KOPT-K1 (cell line): ENCODE measurements at regions not wholly inside any gene's neighbourhood (a gene's known extent, or its start where the extent isn't known, plus 50 kb on each side); places are given as distances from the start of the nearest gene placed in this dataset.

Source experiments
- H3K27ac ChIP-seq: fragments of 200-600 bp; sonication (generic); 2 replicates; pipeline ENCODE4 v1.5.1; 2016; ENCODE audit warnings: antibody characterized with exemption, mild to moderate bottlenecking, low read depth, low read length; ENCODE audit not compliant: poor library complexity, severe bottlenecking
- H3K36me3 ChIP-seq: fragments of 200-600 bp; sonication (generic); 2 replicates; pipeline ENCODE4 v1.5.1; 2017; ENCODE audit warnings: antibody characterized with exemption, mild to moderate bottlenecking, low read length, moderate library complexity; ENCODE audit not compliant: insufficient read depth
- H3K9me3 ChIP-seq: fragments of 200-600 bp; sonication (generic); 2 replicates; pipeline ENCODE4 v1.5.1; 2017; ENCODE audit warnings: antibody characterized with exemption, low read length, mild to moderate bottlenecking; ENCODE audit not compliant: insufficient read depth, poor library complexity, severe bottlenecking

DNA sequence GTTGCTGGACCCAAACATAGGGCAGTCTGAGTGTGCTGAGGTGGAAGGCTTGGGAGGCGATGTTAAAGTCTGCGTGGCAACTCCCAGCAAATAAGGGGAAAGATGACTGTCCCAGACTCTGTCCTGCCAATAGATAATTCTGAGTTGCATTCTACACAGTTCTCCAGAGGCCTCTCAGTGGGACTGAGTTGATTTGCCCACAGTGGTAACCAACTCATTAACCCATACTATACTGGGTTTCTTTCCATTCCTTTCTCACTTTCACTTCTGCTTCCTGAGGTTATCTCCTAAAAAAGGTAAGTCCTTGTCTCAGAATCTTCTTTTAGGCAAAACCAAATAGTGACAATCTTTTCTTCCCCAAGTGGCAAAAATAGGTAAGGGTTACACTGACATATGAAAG is 549.9 kb upstream of the DPPA4 start:
- no peaks in the 10 kb centered on the region for H3K36me3 ChIP-seq
- H3K27ac ChIP-seq: no peak overlapping the region
- no peaks in the 10 kb centered on the region for H3K9me3 ChIP-seq

DNA sequence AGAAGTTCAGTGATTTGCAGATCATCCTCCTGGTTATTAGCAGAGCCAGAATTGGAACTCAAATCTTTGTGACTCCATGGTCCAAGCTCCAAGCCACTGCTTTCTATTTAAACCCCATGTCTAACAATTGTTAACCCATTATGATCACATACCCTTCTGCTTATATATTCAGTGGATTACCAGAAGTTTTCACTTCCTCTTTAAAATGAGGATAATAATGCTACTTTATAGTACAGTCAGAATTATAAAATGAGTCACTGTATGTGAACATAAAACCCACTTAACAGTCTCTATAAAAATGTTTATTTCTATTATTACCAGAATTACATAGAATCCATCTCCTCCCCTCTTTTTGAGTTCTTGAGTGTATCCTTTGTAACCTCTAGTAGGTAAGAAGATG is 550.7 kb upstream of the DPPA4 start:
- Histone ChIP-seq H3K36me3 (no peaks in the 10 kb centered on the region), H3K27ac (no peak overlapping the region), H3K9me3 (no peaks in the 10 kb centered on the region)

DNA sequence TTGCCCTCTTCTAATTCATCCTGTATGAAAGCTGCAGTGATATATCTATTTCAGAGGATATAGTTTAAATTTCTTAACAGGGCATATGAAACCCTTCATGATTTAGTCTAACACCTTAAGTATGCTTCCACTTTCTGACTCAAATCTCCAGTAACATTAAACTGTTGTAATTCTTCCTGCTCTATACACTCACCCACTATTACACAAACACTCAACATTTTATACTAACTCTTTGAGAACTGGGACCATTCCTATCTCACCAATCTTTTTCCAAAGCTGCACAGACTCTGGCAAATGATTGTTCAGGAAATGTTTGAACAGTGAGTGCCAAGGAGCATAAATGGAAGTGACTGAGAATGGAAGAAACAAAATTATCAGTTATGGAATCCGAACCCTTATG is 560.4 kb upstream of the DPPA4 start:
- no peaks in the 10 kb centered on the region for H3K36me3 ChIP-seq

DNA sequence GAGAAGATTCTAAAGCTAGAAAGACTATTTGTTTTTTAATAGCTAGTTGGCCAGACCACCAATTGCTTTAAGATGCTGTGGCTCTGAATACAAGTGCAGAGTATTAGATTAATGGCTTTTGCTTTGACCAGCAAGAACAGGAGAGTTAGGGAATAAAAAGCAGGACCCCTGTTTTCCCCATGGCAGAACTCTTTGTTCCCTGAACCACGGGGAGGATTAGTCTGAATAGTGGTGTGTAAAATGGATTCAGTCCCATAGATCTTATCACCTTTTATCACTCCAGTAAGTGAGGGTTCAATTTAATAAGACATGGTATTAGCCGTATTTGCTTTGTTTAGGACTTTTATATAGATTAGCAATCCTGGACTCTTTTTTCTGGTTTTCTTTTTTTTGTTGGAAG is 562.6 kb upstream of the DPPA4 start:
- peaks cover 4% of the 10 kb centered on the region for H3K9me3 ChIP-seq
- H3K27ac ChIP-seq: no peak overlapping the region
- H3K36me3 ChIP-seq: no peaks in the 10 kb centered on the region

More for the DNA sequence above, 560.4 kb upstream of the DPPA4 start:
- Histone ChIP-seq H3K9me3 (no peaks in the 10 kb centered on the region), H3K27ac (no peak overlapping the region)

DNA sequence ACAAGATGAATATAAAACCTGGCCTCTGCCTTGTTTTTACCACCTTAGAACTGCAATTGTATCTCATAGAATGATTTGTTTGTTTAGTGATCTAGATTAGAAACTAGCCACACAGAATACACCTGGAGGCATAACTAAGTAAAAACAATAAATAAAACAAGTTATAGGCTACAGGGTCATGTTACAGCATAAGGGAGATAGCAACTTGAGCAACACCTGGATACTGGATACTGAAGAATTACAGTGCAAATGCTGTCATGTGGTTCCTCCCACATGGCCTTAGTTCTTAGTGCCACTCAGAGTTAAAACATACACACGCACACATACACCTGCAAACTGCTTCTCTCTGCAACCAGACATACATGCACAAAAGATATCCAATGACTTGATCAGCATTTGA is 563.4 kb upstream of the DPPA4 start:
- H3K36me3 ChIP-seq: no peaks in the 10 kb centered on the region
- H3K9me3 ChIP-seq: peaks cover 5% of the 10 kb centered on the region
- H3K27ac ChIP-seq: no peak overlapping the region

DNA sequence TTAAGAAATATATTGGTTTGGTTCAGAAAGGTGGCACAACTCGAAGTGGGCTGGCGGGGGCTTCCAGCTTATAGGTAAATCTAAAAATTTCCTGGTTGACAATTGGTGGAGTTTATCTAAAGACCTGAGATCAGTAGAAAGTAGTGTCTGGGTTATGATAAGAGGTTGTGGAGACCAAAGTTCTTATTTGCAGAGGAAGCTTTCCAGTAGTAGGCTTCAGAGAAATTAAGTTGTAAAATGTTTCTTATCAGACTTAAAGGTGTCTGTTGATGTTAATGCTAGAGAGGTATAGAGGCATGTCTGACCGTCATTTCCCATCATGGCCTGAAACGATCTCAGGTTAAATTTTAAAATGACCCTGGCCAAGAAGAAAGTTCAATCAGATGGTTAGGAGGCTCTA is 565.2 kb upstream of the DPPA4 start:
- no peaks in the 10 kb centered on the region for H3K36me3 ChIP-seq
- peaks cover 5% of the 10 kb centered on the region for H3K9me3 ChIP-seq
- no peak overlapping the region for H3K27ac ChIP-seq

DNA sequence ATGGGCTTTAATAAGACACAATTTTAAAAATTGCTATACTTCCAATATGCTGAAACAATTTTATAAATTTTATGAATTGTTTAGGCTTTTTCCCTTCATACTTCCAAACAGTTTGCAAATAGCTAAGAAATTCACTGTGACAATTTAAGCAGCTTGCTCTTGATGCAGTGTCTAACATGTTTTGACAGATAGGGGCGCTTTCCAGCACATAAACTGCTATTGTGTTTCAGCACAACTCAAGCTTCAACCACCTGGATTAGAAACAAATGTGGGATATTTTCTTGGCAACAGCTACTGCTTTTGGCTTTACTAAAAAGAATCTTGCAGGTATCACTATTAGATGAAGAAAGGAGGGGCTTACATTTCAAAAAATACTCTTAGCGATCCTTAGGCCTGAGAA is 565.8 kb upstream of the DPPA4 start:
- Histone ChIP-seq H3K9me3 (peaks cover 5% of the 10 kb centered on the region), H3K27ac (no peak overlapping the region), H3K36me3 (no peaks in the 10 kb centered on the region)

DNA sequence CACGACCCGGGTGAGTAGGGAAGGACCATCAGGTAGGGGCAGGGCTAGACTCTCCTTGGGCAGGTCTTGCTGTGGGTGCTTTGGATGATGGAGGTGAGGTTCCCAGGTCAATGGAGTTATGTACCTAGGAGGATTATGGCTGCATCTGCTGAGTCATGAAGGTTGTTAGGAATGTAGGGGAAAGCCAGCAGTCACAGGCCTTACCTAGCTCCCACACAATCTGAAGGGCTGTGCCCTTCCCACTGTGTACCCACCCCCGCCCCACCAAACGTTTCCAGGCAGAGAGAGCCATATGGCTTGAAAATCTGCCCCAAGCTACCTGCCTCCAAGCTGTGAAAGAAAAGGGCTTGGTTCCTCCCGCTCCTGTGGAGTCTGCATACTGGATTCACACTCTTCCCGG is 573.4 kb upstream of the DPPA4 start:
- no peaks in the 10 kb centered on the region for H3K9me3 ChIP-seq
- no peaks in the 10 kb centered on the region for H3K36me3 ChIP-seq
- no peak overlapping the region for H3K27ac ChIP-seq

DNA sequence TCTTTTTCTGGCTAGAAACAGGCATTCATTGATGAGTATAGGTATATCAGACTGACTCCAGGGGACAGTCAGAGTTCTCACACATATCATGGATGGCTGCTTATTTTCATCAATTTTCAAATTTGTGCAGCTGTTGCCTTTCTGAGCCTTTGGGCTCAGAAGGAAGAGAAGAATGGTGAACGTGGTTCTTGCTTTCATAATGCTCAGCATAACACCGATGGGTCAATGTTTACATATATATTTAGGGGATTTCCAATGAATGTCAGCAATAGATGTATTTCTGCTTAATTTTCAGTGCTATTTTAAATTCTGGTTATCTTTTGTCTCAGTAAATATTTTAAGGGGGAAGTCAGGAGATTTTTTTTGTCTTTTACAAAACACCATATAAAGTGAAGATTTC is 581.4 kb upstream of the DPPA4 start:
- H3K36me3 ChIP-seq: no peaks in the 10 kb centered on the region
- H3K9me3 ChIP-seq: no peaks in the 10 kb centered on the region
- no peak overlapping the region for H3K27ac ChIP-seq

DNA sequence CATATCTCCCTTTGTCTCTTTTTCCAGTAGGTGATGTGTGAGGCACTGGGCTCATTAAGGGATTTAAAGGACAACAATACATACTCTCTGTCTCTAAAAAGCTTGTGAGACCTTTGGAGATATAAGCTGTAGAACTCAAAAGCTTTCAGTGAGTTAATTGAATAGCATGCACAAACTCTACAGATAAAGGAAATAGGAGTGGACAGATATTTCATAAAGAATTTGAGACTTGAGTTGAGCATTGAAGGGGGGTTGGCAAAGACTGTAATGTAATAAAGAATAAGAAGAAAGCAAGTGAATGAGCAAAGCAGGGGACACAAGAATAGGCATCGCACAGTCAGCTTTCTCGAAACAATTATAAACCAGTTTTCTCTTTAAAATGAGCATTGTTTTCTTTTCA is 583.4 kb upstream of the DPPA4 start:
- no peaks in the 10 kb centered on the region for H3K36me3 ChIP-seq
- H3K9me3 ChIP-seq: no peaks in the 10 kb centered on the region
- no peak overlapping the region for H3K27ac ChIP-seq

DNA sequence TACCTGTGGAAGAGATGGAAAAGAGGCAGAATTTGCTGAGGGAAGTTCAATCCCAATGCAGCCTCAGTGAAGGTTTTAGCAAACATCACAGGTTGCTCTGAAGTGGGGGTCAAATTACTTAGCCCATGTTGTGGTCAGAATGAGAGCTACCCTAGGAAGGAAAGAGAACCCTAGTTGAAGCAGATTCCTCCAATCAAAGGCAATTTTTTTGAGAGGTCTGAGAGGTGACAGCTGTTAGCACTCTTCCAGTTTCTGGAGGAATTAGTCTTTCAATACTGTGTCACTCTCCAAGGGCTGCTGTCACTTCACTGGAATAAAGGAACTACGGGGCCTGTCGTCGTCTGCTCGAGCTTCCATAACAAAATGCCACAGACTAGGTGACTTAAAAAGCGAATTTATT is 584.2 kb upstream of the DPPA4 start:
- no peaks in the 10 kb centered on the region for H3K9me3 ChIP-seq
- H3K27ac ChIP-seq: no peak overlapping the region
- no peaks in the 10 kb centered on the region for H3K36me3 ChIP-seq

DNA sequence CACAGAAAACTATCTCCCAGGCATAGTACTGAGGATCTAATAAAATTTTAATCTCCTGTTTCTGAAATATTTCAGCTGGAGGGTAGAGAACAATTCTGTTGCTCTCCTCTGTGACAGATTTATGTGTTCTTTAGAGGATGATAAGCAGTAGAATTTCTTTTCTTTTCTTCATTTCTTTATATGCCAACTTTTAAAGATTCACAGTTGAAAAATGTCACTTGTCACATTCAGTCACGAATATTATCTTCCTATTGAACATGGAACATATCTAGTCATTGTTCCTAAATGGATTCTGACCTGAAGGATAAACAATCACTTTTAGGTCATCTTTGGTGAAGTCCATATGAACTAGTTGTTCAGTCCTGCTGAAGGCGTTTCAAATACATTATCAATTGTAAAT is 585.5 kb upstream of the DPPA4 start:
- H3K36me3 ChIP-seq: no peaks in the 10 kb centered on the region
- no peaks in the 10 kb centered on the region for H3K9me3 ChIP-seq
- no peak overlapping the region for H3K27ac ChIP-seq

DNA sequence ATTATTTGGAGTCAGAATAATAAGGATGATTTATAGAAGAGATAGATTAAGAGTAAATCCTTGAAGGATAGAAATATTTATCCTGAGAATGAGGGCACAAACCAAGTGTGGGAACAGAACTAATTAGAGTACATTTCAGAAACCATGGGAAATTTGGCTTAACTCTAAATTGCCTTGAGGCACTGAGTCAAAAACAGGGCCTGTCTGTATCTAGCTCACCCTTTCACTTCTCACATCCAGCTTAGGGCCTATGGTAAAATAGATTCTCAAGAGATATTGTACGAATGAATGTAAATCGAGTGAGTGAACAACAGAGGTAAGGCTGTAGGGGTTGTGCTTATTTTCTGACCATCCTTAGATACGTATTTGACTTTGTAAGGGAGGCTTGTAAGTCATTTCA is 586.1 kb upstream of the DPPA4 start:
- Histone ChIP-seq H3K9me3 (no peaks in the 10 kb centered on the region), H3K36me3 (no peaks in the 10 kb centered on the region), H3K27ac (no peak overlapping the region)

DNA sequence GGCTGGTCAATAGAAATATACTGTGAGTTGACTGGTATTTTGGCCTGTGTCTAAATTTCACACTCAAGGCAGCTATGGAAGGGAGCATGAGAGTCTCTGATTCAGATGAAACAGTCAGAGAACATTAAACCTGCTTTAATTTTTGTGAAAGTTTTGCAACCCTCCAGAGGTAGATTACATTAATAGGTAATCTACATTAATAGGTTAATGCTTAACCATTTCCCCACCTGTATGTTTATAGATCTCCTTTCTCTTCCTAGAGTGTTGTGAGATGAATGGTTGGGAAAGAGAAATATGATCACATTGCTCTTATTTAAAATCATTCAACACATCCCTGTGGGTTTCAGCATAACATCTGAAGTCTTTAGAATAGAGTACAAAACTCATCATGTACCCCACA is 586.9 kb upstream of the DPPA4 start:
- H3K27ac ChIP-seq: no peak overlapping the region
- no peaks in the 10 kb centered on the region for H3K9me3 ChIP-seq
- H3K36me3 ChIP-seq: no peaks in the 10 kb centered on the region

DNA sequence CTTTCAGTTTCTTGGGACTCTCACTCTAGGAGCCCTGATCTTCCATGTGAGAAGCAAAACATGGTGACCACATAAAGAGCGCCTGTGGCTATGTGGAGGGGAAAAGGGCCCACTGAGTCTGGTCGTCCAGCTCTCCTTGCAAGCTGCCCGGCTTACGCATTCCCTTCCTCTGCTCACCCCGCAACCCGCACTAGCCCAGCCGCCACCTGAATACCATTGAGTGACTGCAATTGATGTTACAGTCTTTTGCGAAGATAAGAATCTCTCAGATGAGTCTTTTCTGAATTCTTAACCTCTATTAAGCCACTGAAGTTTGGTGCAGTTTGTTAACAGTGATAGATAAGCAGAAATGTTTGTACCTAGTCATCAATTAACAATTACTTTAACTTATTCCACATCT is 589.0 kb upstream of the DPPA4 start:
- H3K36me3 ChIP-seq: no peaks in the 10 kb centered on the region
- H3K9me3 ChIP-seq: no peaks in the 10 kb centered on the region
- H3K27ac ChIP-seq: no peak overlapping the region

DNA sequence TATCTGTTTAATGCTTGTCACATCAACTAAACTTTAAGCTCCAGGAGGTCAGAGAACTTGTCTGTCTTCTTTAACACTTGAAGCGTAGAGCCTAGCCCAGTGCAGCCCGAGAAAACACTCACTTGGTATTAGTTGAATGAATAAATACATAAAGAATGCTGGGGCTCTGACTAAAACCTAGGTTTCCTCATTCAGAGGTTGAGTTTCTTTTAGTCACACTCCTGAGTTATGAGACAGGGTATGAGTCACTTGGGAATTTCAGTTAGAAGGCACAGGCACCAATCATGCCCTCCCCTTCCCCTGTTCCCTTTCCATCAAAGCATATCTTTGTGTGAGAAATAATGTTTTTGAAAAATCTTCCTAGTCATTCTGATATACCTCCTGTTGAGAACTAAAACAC is 589.8 kb upstream of the DPPA4 start:
- no peaks in the 10 kb centered on the region for H3K9me3 ChIP-seq
- H3K27ac ChIP-seq: no peak overlapping the region
- no peaks in the 10 kb centered on the region for H3K36me3 ChIP-seq

DNA sequence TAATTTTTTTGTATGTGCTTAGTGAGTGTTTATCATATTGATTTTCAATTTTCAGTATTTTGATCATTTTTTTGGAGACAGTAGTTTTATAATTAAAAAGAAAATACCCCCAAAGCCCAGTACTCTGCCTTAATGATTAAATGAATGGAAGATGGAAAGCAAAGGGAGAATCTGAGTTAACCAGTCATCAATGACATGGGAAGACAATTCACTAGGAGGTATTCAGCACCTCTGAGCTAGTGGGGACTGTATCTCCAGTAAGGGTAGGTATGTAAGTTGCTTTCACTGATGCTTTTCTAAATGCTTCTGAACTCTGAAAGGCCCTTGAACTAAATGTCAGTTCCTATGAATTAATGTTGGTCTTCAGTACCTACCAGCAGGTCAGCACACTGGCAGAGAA is 590.4 kb upstream of the DPPA4 start:
- Histone ChIP-seq H3K9me3 (no peaks in the 10 kb centered on the region), H3K27ac (no peak overlapping the region), H3K36me3 (no peaks in the 10 kb centered on the region)
